ENCODE measurements at regions not wholly inside any gene's neighbourhood (a gene's known extent, or its start where the extent isn't known, plus 50 kb on each side); places are given as distances from the start of the nearest gene placed in this dataset.

- Histone ChIP-seq H3K4me1 (ENCODE audit: insufficient read depth, low read length, severe bottlenecking) (no peaks in the 10 kb centered on the region), H4K20me1 (ENCODE audit: insufficient read depth, low read length) (no peaks in the 10 kb centered on the region), H3K79me2 (ENCODE audit: insufficient read depth, low read length) (no peaks in the 10 kb centered on the region), H3K4me3 (ENCODE audit: low read depth, low read length, poor library complexity, severe bottlenecking) (no peak overlapping the region), H2AFZ (ENCODE audit: low read length) (no peak overlapping the region), H3K36me3 (ENCODE audit: insufficient read depth, low read length) (no peaks in the 10 kb centered on the region), H3K27me3 (ENCODE audit: insufficient read depth, low read length) (no peaks in the 10 kb centered on the region), H3K27ac (ENCODE audit: low read depth, low read length, poor library complexity, severe bottlenecking) (no peak overlapping the region), H3F3A (ENCODE audit: insufficient read depth, low read length) (no peaks in the 10 kb centered on the region), H3K9me2 (ENCODE audit: low read depth, low read length) (no peaks in the 10 kb centered on the region), H3K9me3 (ENCODE audit: low read length) (no peaks in the 10 kb centered on the region), H3K9ac (ENCODE audit: low read length) (no peak overlapping the region), H3K4me2 (ENCODE audit: low read length) (no peak overlapping the region)
- TF ChIP-seq CTCF (IDR thresholded peaks at IDR 0.05; ENCODE audit: low read length), result no peak
- no peak for TF ChIP-seq EZH2 (IDR thresholded peaks at IDR 0.05; ENCODE audit: borderline replicate concordance, low read length)
Observed at GRCh38 chr9:19665146-19665863, 123.5 kb downstream of the SLC24A2 start.

- Histone ChIP-seq H3K4me1 (ENCODE audit: insufficient read depth, low read length, severe bottlenecking) (no peaks in the 10 kb centered on the region), H3K79me2 (ENCODE audit: insufficient read depth, low read length) (no peaks in the 10 kb centered on the region), H3K36me3 (ENCODE audit: insufficient read depth, low read length) (no peaks in the 10 kb centered on the region), H3K27me3 (ENCODE audit: insufficient read depth, low read length) (no peaks in the 10 kb centered on the region), H3K4me3 (ENCODE audit: low read depth, low read length, poor library complexity, severe bottlenecking) (no peak overlapping the region), H3K9me3 (ENCODE audit: low read length) (no peaks in the 10 kb centered on the region), H3K27ac (ENCODE audit: low read depth, low read length, poor library complexity, severe bottlenecking) (no peak overlapping the region), H3K9ac (ENCODE audit: low read length) (no peak overlapping the region), H2AFZ (ENCODE audit: low read length) (no peak overlapping the region), H3F3A (ENCODE audit: insufficient read depth, low read length) (no peaks in the 10 kb centered on the region), H3K4me2 (ENCODE audit: low read length) (no peak overlapping the region), H4K20me1 (ENCODE audit: insufficient read depth, low read length) (no peaks in the 10 kb centered on the region), H3K9me2 (ENCODE audit: low read depth, low read length) (no peaks in the 10 kb centered on the region)
- TF ChIP-seq EZH2 (IDR thresholded peaks at IDR 0.05; ENCODE audit: borderline replicate concordance, low read length), result no peak
- TF ChIP-seq CTCF (IDR thresholded peaks at IDR 0.05; ENCODE audit: low read length), result no peak
Observed at GRCh38 chr9:19663570-19663969, 125.3 kb downstream of the SLC24A2 start.

GRCh38 chr9:19662213-19662612, 126.6 kb downstream of the SLC24A2 start:
- Histone ChIP-seq H3K4me3 (ENCODE audit: low read depth, low read length, poor library complexity, severe bottlenecking) (no peak overlapping the region), H3F3A (ENCODE audit: insufficient read depth, low read length) (no peaks in the 10 kb centered on the region), H3K9ac (ENCODE audit: low read length) (no peak overlapping the region), H3K79me2 (ENCODE audit: insufficient read depth, low read length) (no peaks in the 10 kb centered on the region), H3K27me3 (ENCODE audit: insufficient read depth, low read length) (no peaks in the 10 kb centered on the region), H3K27ac (ENCODE audit: low read depth, low read length, poor library complexity, severe bottlenecking) (no peak overlapping the region), H3K36me3 (ENCODE audit: insufficient read depth, low read length) (no peaks in the 10 kb centered on the region), H3K4me2 (ENCODE audit: low read length) (no peak overlapping the region), H2AFZ (ENCODE audit: low read length) (no peak overlapping the region), H3K9me3 (ENCODE audit: low read length) (no peaks in the 10 kb centered on the region), H3K4me1 (ENCODE audit: insufficient read depth, low read length, severe bottlenecking) (no peaks in the 10 kb centered on the region), H3K9me2 (ENCODE audit: low read depth, low read length) (no peaks in the 10 kb centered on the region), H4K20me1 (ENCODE audit: insufficient read depth, low read length) (no peaks in the 10 kb centered on the region)
- TF ChIP-seq EZH2 (IDR thresholded peaks at IDR 0.05; ENCODE audit: borderline replicate concordance, low read length) (no peak), CTCF (IDR thresholded peaks at IDR 0.05; ENCODE audit: low read length) (no peak)
